Activated naive CD8-positive, alpha-beta T cell treated with anti-CD3 and anti-CD28 coated beads, Interleukin-2, amount 50 U/mL, for 24 hours (primary cell): ENCODE measurements at regions not wholly inside any gene's neighbourhood (a gene's known extent, or its start where the extent isn't known, plus 50 kb on each side); places are given as distances from the start of the nearest gene placed in this dataset.

ENCODE experiments used
- ATAC-seq: fragments of 150-1000 bp; cut with Tn5 transposase; one replicate; pipeline ENCODE4 v1.10.0; 2021
- DNase-seq: peaks from one replicate; pipeline ENCODE4 v3.0.0; 2021
- H3K27ac Mint-ChIP-seq: one replicate; pipeline ENCODE4 v1.8.0; 2021; ENCODE audit warnings: mild to moderate bottlenecking, mixed read lengths
- H3K27me3 Mint-ChIP-seq: one replicate; pipeline ENCODE4 v1.8.0; 2021; ENCODE audit warnings: mixed read lengths
- H3K36me3 Mint-ChIP-seq: one replicate; pipeline ENCODE4 v1.8.0; 2021; ENCODE audit warnings: low read depth, mixed read lengths
- H3K4me1 Mint-ChIP-seq: one replicate; pipeline ENCODE4 v1.8.0; 2021; ENCODE audit warnings: mixed read lengths
- H3K4me3 Mint-ChIP-seq: one replicate; pipeline ENCODE4 v1.8.0; 2021; ENCODE audit warnings: mild to moderate bottlenecking, moderate library complexity, mixed read lengths
- H3K9me3 Mint-ChIP-seq: one replicate; pipeline ENCODE4 v1.8.0; 2021; ENCODE audit warnings: mixed read lengths

DNA sequence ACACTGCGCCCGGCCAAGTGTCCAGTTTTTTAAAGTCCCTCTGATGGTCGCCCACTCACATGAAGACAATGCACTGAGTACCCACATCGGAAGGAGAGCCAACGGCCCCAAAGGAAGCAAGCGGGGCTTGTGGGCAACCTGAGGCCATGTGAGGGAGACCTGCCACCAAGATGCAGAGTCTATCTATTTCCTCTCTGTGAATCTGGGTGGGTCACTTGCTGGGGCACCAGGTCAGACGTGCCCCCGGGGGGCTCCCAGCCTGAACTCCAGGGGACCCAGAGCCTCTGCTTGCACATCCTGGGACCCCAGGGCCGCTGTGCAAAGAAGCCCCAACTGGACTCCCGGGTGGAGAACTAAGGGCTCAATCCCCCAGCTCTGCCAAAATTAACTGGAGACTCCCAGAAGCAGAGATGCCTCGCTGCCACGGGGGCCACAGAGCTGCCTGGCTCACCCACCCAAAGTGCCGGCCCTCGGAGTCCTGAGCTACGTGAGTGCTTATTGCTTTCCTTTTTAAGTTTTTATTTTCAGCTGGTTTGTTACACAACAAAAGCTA lies 106.4 kb downstream of the BRD1 start:
- Mint-ChIP-seq H3K4me3 (no peak overlapping the region), H3K27ac (no peak overlapping the region), H3K27me3 (peaks cover 5% of the 10 kb centered on the region), H3K9me3 (no peaks in the 10 kb centered on the region), H3K36me3 (no peaks in the 10 kb centered on the region), H3K4me1 (peaks cover 5% of the 10 kb centered on the region)
- ATAC-seq (no peak), DNase-seq (no peak)

DNA sequence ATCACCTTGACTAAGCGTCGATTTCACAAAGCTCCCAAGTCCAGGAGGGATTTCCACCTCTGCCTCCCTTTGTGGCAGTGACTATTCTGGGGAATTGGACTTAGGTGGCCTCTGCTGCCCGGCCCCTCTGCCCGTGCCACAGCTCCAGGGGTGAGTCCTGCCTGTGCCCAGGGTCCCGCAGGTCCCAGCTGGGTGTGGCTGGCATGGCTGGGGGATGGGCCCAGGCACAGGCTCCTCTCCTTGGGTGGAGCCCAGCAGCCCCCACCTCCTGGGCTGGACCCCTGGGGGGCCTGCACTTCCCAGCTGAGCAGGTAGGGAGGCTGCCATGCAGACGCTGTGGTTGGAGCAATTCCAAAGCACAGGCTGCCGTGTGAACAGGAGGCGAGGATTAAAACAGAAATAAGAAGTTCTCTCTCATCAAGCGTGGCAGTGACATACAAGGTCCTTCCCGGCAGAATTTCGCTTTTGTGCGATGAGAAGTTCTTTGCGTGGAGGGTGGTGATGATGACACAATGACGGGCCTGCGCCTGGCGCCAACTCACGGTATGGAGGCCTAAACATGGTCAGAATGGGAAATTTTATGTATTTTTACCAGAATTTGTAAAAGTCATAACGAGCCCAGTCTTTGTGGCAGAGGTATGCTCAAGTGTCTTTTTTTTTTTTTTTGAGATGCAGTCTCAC lies 107.3 kb downstream of the BRD1 start:
- Mint-ChIP-seq H3K36me3 (no peaks in the 10 kb centered on the region), H3K27ac (no peak overlapping the region), H3K9me3 (no peaks in the 10 kb centered on the region), H3K27me3 (no peaks in the 10 kb centered on the region), H3K4me3 (no peak overlapping the region), H3K4me1 (peaks cover 3% of the 10 kb centered on the region)
- DNase-seq (no peak), ATAC-seq (no peak)

DNA sequence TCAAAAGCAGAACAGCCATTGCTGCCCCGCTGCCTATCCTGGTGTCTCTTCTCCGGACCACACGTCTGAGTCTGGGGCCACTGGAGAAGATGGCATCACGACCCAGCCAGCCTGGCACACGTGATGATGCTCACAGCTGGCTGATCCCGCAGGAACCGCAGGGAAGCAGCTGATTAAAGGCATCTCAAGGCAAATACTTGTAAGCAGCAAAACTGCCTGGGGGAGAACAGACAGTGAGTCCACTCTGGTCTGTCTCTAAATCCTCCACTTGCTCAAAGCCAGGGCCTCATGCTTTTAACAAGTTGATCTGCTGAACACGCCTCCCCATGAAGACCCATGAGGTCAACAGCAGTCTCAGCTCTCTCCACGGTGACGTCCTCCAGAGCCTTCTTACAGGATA lies 108.6 kb downstream of the BRD1 start:
- no peak overlapping the region for H3K27ac Mint-ChIP-seq
- ATAC-seq (no peak), DNase-seq (no peak)
- H3K4me3 Mint-ChIP-seq, result no peak overlapping the region
- peaks cover 3% of the 10 kb centered on the region for H3K4me1 Mint-ChIP-seq
- H3K9me3 Mint-ChIP-seq, result no peaks in the 10 kb centered on the region
- H3K36me3 Mint-ChIP-seq, result no peaks in the 10 kb centered on the region
- H3K27me3 Mint-ChIP-seq, result no peaks in the 10 kb centered on the region

DNA sequence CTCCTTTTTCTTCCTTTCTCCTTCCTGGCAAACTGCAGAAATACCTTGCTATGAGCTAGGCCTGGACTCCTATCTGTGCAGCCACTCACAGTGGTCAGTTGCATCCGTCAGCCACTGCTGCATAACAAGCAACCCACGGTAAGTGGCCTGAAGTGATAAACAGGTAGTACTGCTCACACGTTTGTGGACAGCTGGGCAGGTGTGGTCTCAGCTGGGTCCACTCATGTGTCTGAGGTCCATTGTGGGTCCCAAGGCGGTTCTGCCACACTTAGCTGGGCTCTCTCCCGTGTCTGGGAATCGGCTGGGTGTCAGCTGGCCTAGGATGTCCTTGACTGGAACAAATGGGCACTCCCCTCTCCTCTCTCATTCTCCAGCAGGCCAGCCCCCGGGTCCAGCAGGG lies 109.3 kb downstream of the BRD1 start:
- no peaks in the 10 kb centered on the region for H3K36me3 Mint-ChIP-seq
- H3K4me3 Mint-ChIP-seq, result no peak overlapping the region
- no peaks in the 10 kb centered on the region for H3K4me1 Mint-ChIP-seq
- DNase-seq, result no peak
- no peak for ATAC-seq
- no peaks in the 10 kb centered on the region for H3K9me3 Mint-ChIP-seq
- no peak overlapping the region for H3K27ac Mint-ChIP-seq
- H3K27me3 Mint-ChIP-seq, result no peaks in the 10 kb centered on the region

DNA sequence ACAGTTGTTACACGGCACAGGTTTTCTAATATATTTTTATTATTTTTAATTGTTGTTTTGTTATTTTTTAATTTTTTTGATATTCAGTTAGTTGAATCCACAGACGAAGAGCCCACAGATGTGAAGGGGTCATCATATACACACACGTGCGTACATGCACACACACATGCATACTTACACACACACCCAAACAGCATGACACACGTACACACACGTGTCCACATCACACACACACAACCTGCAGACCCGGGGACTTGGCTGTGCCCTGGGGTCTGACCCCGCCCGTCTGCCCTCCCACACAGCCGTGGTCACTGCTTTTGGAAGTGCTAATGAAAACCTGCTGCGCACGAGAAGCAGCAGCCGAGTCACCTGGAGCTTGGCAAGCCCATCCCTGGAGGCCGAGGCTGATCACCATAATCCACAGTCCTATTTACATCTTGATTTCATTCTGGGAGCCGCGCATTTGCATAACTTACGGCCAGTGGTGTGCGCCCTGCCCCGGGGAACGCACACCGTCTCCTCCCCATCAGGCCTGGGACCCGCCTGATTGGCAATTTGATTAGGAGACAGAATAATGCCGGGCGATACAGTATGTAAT lies 110.3 kb downstream of the BRD1 start:
- no peak overlapping the region for H3K27ac Mint-ChIP-seq
- ATAC-seq (no peak), DNase-seq (no peak)
- H3K36me3 Mint-ChIP-seq, result no peaks in the 10 kb centered on the region
- no peaks in the 10 kb centered on the region for H3K4me1 Mint-ChIP-seq
- H3K4me3 Mint-ChIP-seq, result no peak overlapping the region
- no peaks in the 10 kb centered on the region for H3K27me3 Mint-ChIP-seq
- H3K9me3 Mint-ChIP-seq, result no peaks in the 10 kb centered on the region

DNA sequence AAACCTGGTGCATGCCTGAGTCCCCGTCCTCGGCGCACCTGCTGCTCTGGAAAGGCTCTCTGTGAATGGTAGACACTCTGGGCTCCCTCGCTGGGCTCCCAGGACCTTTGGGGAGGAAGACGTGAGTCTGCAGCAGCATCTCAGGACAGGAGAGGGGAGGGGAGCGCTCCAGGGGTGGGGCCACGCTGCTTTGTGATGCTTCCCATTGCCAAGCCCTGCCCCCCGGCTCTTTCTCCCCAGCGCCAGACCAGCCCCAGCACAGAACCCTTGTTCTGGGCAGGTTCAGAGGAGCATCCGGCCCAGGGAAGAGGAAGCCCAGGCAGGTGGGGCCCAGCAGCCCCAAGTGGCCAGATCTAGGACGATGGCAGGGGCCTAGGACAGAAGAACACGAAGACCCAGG lies 111.2 kb downstream of the BRD1 start:
- Mint-ChIP-seq H3K27me3 (peaks cover 5% of the 10 kb centered on the region), H3K36me3 (no peaks in the 10 kb centered on the region), H3K9me3 (no peaks in the 10 kb centered on the region), H3K4me3 (no peak overlapping the region), H3K4me1 (no peaks in the 10 kb centered on the region), H3K27ac (no peak overlapping the region)
- DNase-seq (no peak), ATAC-seq (no peak)

DNA sequence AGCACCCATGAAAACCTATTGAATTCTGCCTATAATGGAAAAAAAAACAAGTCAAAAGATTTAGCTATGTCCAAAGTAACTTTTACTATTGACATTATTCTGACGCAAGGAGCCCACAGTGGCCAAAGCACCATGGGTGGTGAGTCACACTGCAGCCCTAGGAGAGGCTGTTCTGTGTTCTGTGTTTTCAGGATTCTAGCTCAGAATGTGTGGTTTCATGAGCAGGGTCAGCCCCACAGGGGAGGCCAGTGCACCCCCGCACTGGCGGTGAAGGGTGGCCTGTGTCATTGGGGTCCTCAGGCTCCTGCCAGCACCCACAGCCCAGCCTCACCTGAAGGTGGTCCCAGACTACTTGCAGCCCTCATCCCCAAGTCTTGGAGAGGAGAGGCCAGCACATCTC lies 112.2 kb downstream of the BRD1 start:
- Mint-ChIP-seq H3K4me3 (no peak overlapping the region), H3K4me1 (no peaks in the 10 kb centered on the region), H3K27ac (no peak overlapping the region), H3K36me3 (no peaks in the 10 kb centered on the region), H3K9me3 (no peaks in the 10 kb centered on the region), H3K27me3 (peaks cover 14% of the 10 kb centered on the region)
- ATAC-seq (no peak), DNase-seq (no peak)

DNA sequence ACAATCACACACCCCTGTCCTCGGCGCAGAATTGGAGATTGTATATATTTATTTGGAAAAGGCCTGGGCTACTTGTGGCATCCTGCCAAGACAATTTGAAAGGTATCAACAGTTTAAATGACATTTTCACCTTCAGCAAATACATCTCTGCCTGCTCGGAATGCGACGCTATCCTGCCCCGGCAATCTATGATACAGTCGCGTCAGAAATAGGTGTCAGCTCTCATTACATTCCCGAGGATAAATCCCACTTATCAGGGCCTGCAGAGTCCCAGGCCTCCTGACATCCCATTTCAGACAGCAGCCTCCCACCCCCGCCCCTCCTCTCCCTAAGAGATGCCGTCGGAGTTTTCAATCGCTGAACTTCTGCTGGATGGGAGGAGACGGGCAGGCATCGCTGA lies 114.7 kb downstream of the BRD1 start:
- no peak for ATAC-seq
- Mint-ChIP-seq H3K36me3 (no peaks in the 10 kb centered on the region), H3K4me1 (no peaks in the 10 kb centered on the region), H3K4me3 (no peak overlapping the region), H3K27ac (no peak overlapping the region), H3K9me3 (no peaks in the 10 kb centered on the region), H3K27me3 (peaks cover 14% of the 10 kb centered on the region)
- DNase-seq, result no peak

DNA sequence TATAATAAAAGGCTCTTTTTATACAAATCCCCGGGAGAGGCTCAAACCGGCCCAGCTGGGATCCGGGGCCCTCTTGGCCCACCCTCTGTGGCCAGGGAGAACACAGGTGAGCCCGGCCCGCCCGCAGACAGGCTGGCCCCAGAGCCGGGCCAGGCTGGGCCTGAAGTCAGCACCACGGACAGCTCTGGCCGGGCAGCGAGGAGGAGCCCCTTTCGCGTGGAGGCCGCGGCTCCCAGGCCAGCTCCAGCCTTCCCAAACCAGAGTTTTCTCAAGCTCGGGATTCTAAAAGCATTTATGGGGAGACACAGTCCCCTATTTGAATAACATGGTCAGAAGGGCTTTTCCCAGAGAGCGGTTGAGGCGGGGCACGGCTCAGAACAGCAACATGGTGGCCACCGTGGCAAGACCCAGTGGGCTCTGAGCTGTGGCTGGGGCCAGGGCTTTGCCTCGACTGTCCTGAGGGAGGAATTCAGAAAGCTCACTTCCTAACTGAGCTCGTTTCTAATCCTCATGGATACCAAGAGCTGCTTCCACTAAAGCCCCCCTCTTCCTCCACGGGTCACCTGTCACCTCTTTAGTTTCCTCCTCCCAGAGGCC lies 115.4 kb downstream of the BRD1 start:
- Mint-ChIP-seq H3K4me3 (no peak overlapping the region), H3K4me1 (no peaks in the 10 kb centered on the region), H3K27ac (no peak overlapping the region), H3K27me3 (peaks cover 18% of the 10 kb centered on the region), H3K9me3 (no peaks in the 10 kb centered on the region), H3K36me3 (no peaks in the 10 kb centered on the region)
- ATAC-seq, result no peak
- no peak for DNase-seq

DNA sequence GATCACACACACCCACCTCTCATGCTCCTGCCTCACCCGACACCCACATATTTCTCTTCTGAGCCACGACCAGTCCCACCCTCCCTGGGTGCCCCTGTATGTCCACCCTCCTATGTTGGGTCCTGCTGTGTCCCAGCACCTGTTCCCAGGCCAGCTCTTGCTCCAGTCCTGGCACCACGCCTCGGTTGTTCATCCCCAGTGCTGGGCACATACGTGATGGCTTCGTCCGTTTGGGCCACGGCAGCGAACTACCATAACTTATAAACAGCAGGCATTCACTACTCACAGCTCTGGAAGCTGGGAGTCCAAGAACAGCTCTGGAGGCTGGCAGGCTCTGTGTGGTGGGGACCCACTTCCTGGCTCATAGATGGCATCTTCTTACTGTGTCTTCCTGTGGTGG lies 116.9 kb downstream of the BRD1 start:
- no peaks in the 10 kb centered on the region for H3K9me3 Mint-ChIP-seq
- ATAC-seq (no peak), DNase-seq (no peak)
- peaks cover 27% of the 10 kb centered on the region for H3K27me3 Mint-ChIP-seq
- peaks cover 3% of the 10 kb centered on the region for H3K4me1 Mint-ChIP-seq
- H3K36me3 Mint-ChIP-seq, result no peaks in the 10 kb centered on the region
- H3K4me3 Mint-ChIP-seq, result no peak overlapping the region
- H3K27ac Mint-ChIP-seq, result no peak overlapping the region

DNA sequence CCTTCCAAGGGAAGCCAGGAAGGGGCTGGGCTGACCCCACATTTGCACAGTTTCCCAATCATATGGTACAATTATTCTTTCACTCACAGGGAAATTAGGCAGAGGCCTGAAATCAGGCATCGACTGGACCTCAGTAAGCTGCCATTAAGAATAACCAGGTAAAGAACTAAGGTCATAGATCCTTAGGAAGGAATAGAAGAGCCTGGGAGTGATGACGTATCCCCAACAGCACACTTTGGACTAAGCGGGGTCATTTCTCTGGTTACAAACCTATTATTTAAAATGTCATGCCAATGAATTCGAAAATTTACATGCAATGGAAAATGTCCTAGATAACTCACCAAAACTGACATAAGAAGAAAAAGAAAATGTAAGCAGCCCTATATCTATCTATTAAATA lies 118.2 kb downstream of the BRD1 start:
- no peak for ATAC-seq

DNA sequence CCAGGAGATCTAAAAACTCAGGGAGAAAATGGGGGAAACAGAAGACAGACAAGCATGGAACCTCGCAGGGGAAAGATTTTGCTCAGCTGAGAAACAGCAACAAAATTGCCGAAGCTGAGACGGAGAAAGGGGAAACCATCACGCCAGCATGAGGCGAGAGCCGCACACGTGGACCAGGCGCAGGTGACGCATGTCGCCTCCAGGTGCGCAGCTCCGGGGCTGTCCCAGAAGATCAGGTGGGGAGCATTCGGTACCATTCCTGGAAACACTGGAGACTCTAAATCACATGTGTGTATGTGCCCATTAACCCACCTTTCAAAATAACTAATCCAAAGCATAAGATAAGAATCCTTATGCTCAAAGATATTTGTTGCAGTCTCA lies 121.7 kb downstream of the BRD1 start:
- Mint-ChIP-seq H3K4me3 (peak overlapping the region; percentile 15), H3K27ac (no peak overlapping the region), H3K27me3 (peaks cover 35% of the 10 kb centered on the region), H3K4me1 (peaks cover 7% of the 10 kb centered on the region), H3K36me3 (no peaks in the 10 kb centered on the region), H3K9me3 (peaks cover 12% of the 10 kb centered on the region)
- ATAC-seq (no peak), DNase-seq (no peak)

More for the DNA sequence above, 118.2 kb downstream of the BRD1 start:
- peaks cover 7% of the 10 kb centered on the region for H3K4me1 Mint-ChIP-seq
- no peaks in the 10 kb centered on the region for H3K9me3 Mint-ChIP-seq
- H3K4me3 Mint-ChIP-seq, result no peak overlapping the region
- no peak for DNase-seq
- H3K36me3 Mint-ChIP-seq, result no peaks in the 10 kb centered on the region
- H3K27ac Mint-ChIP-seq, result no peak overlapping the region
- H3K27me3 Mint-ChIP-seq, result peaks cover 35% of the 10 kb centered on the region

DNA sequence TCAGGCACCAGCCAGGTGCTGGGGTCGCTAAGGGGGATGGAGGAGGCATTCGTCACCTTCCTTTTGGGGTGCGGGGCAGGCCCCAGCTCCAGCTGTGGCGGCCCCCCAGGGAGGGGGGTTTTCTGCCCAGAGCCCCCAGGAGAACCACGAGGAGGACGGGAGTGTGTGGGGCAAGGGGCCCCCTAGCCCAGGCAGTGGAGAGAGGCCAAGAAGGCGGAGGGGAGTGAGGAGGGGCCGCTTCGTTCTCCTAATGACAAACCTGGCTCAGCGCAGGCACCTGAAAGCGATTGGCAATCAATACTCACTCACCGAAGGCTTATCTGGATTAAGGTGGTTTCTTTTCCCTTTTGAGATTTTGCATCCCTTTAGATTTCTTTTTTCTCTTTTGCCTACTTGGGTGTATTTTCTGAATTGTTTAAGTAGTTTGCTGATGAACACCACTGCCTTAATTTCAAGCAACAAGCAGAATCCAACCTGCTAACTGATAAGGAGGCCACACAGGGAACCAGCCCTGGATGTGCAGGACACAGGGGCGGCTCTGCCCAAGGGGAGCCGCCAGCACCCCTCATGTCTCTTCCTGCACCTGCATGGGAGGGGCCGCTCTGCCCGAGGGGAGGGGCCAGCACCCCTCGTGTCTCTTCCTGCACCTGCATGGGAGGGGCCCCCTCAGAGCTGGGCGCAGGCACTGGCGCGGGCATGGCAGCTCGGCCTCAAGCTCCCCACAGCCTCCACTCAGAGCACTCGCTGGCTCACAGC lies 122.3 kb downstream of the BRD1 start:
- H3K27ac Mint-ChIP-seq, result no peak overlapping the region
- ATAC-seq, result no peak

DNA sequence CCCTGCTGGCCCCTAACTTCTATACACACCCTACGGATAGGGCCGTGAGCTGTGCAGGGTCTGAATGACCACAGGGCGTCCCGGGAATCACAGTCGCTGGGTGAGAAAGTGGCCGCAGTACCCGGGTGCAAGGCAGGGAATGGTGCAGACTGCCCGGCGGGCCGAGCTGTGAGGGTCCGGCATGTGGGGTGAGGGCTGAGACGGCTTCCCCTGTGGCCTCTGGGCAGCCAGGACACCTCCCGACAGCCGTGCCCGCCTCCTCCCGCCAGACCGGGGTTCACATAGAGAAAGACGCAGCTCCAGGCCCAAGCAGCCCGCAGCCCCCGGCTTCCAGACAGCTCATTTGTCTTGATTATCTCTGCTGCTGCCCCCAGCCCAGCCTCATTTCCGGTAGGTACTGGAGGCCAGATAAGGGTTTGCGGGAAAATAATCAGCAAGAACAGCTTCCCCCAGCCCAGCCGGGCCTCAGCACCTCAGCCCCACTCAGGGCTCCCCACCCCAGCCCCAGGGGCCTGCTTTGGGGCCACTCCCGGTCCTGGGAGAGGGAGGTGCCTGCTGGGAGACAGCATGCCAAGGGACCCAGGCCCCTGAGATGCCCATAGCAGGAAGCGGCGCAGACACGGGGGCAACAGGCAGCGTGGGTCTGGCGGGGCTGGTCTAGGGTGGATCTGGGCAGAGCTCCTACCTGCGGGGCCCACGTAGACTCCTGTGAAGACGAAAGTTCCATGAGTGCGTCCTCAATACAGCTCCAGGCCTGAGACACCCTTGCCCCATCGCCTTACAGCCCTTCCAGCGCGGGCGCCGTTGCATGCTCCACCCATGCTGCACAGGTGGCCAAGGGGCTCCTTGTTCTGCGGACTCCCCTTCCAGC lies 123.1 kb downstream of the BRD1 start:
- peaks cover 34% of the 10 kb centered on the region for H3K27me3 Mint-ChIP-seq
- peaks cover 7% of the 10 kb centered on the region for H3K4me1 Mint-ChIP-seq
- H3K4me3 Mint-ChIP-seq, result no peak overlapping the region
- DNase-seq (no peak), ATAC-seq (no peak)
- H3K9me3 Mint-ChIP-seq, result peaks cover 12% of the 10 kb centered on the region
- H3K27ac Mint-ChIP-seq, result no peak overlapping the region
- no peaks in the 10 kb centered on the region for H3K36me3 Mint-ChIP-seq

More for the DNA sequence above, 122.3 kb downstream of the BRD1 start:
- H3K36me3 Mint-ChIP-seq, result no peaks in the 10 kb centered on the region
- peaks cover 7% of the 10 kb centered on the region for H3K4me1 Mint-ChIP-seq
- peaks cover 12% of the 10 kb centered on the region for H3K9me3 Mint-ChIP-seq
- no peak for DNase-seq
- H3K27me3 Mint-ChIP-seq, result peaks cover 34% of the 10 kb centered on the region
- peak overlapping the region; percentile 15 for H3K4me3 Mint-ChIP-seq
